ENCODE measurements at regions not wholly inside any gene's neighbourhood (a gene's known extent, or its start where the extent isn't known, plus 50 kb on each side); places are given as distances from the start of the nearest gene placed in this dataset.

- no peak overlapping the region for H3K4me2 ChIP-seq (replicated peaks; ENCODE audit: extremely low read depth, low read length, poor library complexity, severe bottlenecking)
- H3K36me3 Mint-ChIP-seq, result no peaks in the 10 kb centered on the region
- H4K20me1 ChIP-seq (ENCODE audit: insufficient read depth, low read length), result no peaks in the 10 kb centered on the region
- H3K4me1 Mint-ChIP-seq, result no peaks in the 10 kb centered on the region
- no peaks in the 10 kb centered on the region for H3K9me3 ChIP-seq (replicated peaks in 1 of 2; ENCODE audit: control insufficient read depth in 1 of 2, insufficient read depth in 1 of 2, low read length in 2 of 2)
- WGBS (ENCODE audit: insufficient coverage), result no CpG with 5 or more reads among the region's 2 CpGs
- peaks cover 0 to 1% (median 0%) of the 10 kb centered on the region in 3 donors for H3K27me3 Mint-ChIP-seq (ENCODE audit: low read depth in 3 of 3)
- H3K9me3 Mint-ChIP-seq, result peaks cover 0 to 3% (median 0%) of the 10 kb centered on the region in 7 donors
- H3K4me3 Mint-ChIP-seq, result no peak overlapping the region
- no peaks in the 10 kb centered on the region for H3K4me1 ChIP-seq (ENCODE audit: control insufficient read depth in 1 of 2, insufficient read depth in 2 of 2, low read length in 2 of 2)
- no peak overlapping the region for H2AFZ ChIP-seq (ENCODE audit: insufficient read depth, low read depth, low read length, poor library complexity, severe bottlenecking)
- no peaks in the 10 kb centered on the region for H3K36me3 ChIP-seq (replicated peaks in 1 of 2; ENCODE audit: control insufficient read depth in 1 of 2, insufficient read depth in 2 of 2, low read length in 2 of 2)
- intact Hi-C loops (cut with micrococcal nuclease), result no loop called here
- no peak overlapping the region for H3K27ac Mint-ChIP-seq
- H3K79me2 ChIP-seq (ENCODE audit: insufficient read depth, low read length), result no peaks in the 10 kb centered on the region
- DNase-seq, result no peak
- H3K9ac ChIP-seq (ENCODE audit: insufficient read depth, low read length, poor library complexity, severe bottlenecking), result no peak overlapping the region
- H3K4me3 ChIP-seq (replicated peaks in 1 of 3; ENCODE audit: low read depth in 2 of 3, low read length in 3 of 3), result no peak overlapping the region
- no peaks in the 10 kb centered on the region for H3K27me3 ChIP-seq (ENCODE audit: control insufficient read depth in 2 of 2, insufficient read depth in 2 of 2, low read length in 2 of 2)
- no peak overlapping the region for H3K27ac ChIP-seq (ENCODE audit: low read depth in 1 of 2, low read length in 2 of 2)
- TF ChIP-seq, protein P1, sequence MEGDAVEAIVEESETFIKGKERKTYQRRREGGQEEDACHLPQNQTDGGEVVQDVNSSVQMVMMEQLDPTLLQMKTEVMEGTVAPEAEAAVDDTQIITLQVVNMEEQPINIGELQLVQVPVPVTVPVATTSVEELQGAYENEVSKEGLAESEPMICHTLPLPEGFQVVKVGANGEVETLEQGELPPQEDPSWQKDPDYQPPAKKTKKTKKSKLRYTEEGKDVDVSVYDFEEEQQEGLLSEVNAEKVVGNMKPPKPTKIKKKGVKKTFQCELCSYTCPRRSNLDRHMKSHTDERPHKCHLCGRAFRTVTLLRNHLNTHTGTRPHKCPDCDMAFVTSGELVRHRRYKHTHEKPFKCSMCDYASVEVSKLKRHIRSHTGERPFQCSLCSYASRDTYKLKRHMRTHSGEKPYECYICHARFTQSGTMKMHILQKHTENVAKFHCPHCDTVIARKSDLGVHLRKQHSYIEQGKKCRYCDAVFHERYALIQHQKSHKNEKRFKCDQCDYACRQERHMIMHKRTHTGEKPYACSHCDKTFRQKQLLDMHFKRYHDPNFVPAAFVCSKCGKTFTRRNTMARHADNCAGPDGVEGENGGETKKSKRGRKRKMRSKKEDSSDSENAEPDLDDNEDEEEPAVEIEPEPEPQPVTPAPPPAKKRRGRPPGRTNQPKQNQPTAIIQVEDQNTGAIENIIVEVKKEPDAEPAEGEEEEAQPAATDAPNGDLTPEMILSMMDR (IDR thresholded peaks at IDR 0.05), result no peak
Observed at GRCh38 chr14:29462772-29463171, 464.9 kb downstream of the PRKD1 start.

- intact Hi-C loops (cut with micrococcal nuclease), result no loop called here
- TF ChIP-seq, protein P1 (IDR thresholded peaks at IDR 0.05), result no peak
- no peak overlapping the region for H3K4me2 ChIP-seq (replicated peaks; ENCODE audit: extremely low read depth, low read length, poor library complexity, severe bottlenecking)
- Mint-ChIP-seq H3K4me1 (no peaks in the 10 kb centered on the region), H3K36me3 (no peaks in the 10 kb centered on the region), H3K27ac (no peak overlapping the region), H3K27me3 (ENCODE audit: low read depth in 3 of 3) (peaks cover 0 to 1% (median 0%) of the 10 kb centered on the region in 3 donors), H3K4me3 (no peak overlapping the region), H3K9me3 (peaks cover 0 to 3% (median 0%) of the 10 kb centered on the region in 7 donors)
- no peak overlapping the region for H3K4me3 ChIP-seq (replicated peaks in 1 of 3; ENCODE audit: low read depth in 2 of 3, low read length in 3 of 3)
- H3K36me3 ChIP-seq (replicated peaks in 1 of 2; ENCODE audit: control insufficient read depth in 1 of 2, insufficient read depth in 2 of 2, low read length in 2 of 2), result no peaks in the 10 kb centered on the region
- H2AFZ ChIP-seq (ENCODE audit: insufficient read depth, low read depth, low read length, poor library complexity, severe bottlenecking), result no peak overlapping the region
- no peaks in the 10 kb centered on the region for H3K9me3 ChIP-seq (replicated peaks in 1 of 2; ENCODE audit: control insufficient read depth in 1 of 2, insufficient read depth in 1 of 2, low read length in 2 of 2)
- H3K9ac ChIP-seq (ENCODE audit: insufficient read depth, low read length, poor library complexity, severe bottlenecking), result no peak overlapping the region
- no CpG with 5 or more reads among the region's 6 CpGs for WGBS (ENCODE audit: insufficient coverage)
- H3K27me3 ChIP-seq (ENCODE audit: control insufficient read depth in 2 of 2, insufficient read depth in 2 of 2, low read length in 2 of 2), result no peaks in the 10 kb centered on the region
- H3K79me2 ChIP-seq (ENCODE audit: insufficient read depth, low read length), result no peaks in the 10 kb centered on the region
- no peak overlapping the region for H3K27ac ChIP-seq (ENCODE audit: low read depth in 1 of 2, low read length in 2 of 2)
- no peak for DNase-seq
- no peaks in the 10 kb centered on the region for H4K20me1 ChIP-seq (ENCODE audit: insufficient read depth, low read length)
- H3K4me1 ChIP-seq (ENCODE audit: control insufficient read depth in 1 of 2, insufficient read depth in 2 of 2, low read length in 2 of 2), result no peaks in the 10 kb centered on the region
Observed at GRCh38 chr14:29463727-29464395, 463.8 kb downstream of the PRKD1 start.
